ENCODE measurements at regions not wholly inside any gene's neighbourhood (a gene's known extent, or its start where the extent isn't known, plus 50 kb on each side); places are given as distances from the start of the nearest gene placed in this dataset.
"Not testable (repeated sequence)": the region's sequence is repeated elsewhere in the genome, so short reads cannot be mapped to it uniquely, and the experiment has no call there.

- no peak for DNase-seq
Measured at GRCh38 chrX:95996294-95996693, 688.3 kb upstream of the DIAPH2 start.

GRCh38 chrX:96002431-96002830 lies 682.2 kb upstream of the DIAPH2 start:
- DNase-seq = no peak

- no peak for DNase-seq
Measured at GRCh38 chrX:96004386-96004785, 680.3 kb upstream of the DIAPH2 start.

- DNase-seq = no peak
Measured at GRCh38 chrX:96006281-96006680, 678.4 kb upstream of the DIAPH2 start.

- DNase-seq = no peak
Measured at GRCh38 chrX:96027407-96027806, 657.2 kb upstream of the DIAPH2 start.

- no peak for DNase-seq
Measured at GRCh38 chrX:96052078-96052477, 632.6 kb upstream of the DIAPH2 start.

- DNase-seq = no peak
Measured at GRCh38 chrX:96081891-96082290, 602.8 kb upstream of the DIAPH2 start.

- DNase-seq = no peak
Measured at GRCh38 chrX:96094616-96095015, 590.0 kb upstream of the DIAPH2 start.

- no peak for DNase-seq
Measured at GRCh38 chrX:96098471-96098870, 586.2 kb upstream of the DIAPH2 start.

- DNase-seq = peak; percentile 50
Measured at GRCh38 chrX:96102997-96103396, 581.6 kb upstream of the DIAPH2 start.

GRCh38 chrX:96112689-96113088 lies 572.0 kb upstream of the DIAPH2 start:
- DNase-seq = no peak

GRCh38 chrX:96126182-96126581 lies 558.5 kb upstream of the DIAPH2 start:
- DNase-seq = no peak

- not testable (repeated sequence) for DNase-seq
Measured at GRCh38 chrX:96128058-96128457, 556.6 kb upstream of the DIAPH2 start.

- DNase-seq = no peak
Measured at GRCh38 chrX:96140796-96141195, 543.8 kb upstream of the DIAPH2 start.

GRCh38 chrX:96147681-96148080 lies 537.0 kb upstream of the DIAPH2 start:
- DNase-seq = no peak

GRCh38 chrX:96170626-96171025 lies 514.0 kb upstream of the DIAPH2 start:
- DNase-seq = no peak

GRCh38 chrX:96176921-96177320 lies 507.7 kb upstream of the DIAPH2 start:
- no peak for DNase-seq

GRCh38 chrX:96181605-96182004 lies 503.0 kb upstream of the DIAPH2 start:
- DNase-seq = no peak

- DNase-seq = no peak
Measured at GRCh38 chrX:96182366-96182765, 502.3 kb upstream of the DIAPH2 start.

- no peak for DNase-seq
Measured at GRCh38 chrX:96183391-96183790, 501.3 kb upstream of the DIAPH2 start.

- no peak for DNase-seq
Measured at GRCh38 chrX:96183843-96184242, 500.8 kb upstream of the DIAPH2 start.

GRCh38 chrX:96204928-96205327 lies 479.7 kb upstream of the DIAPH2 start:
- no peak for DNase-seq

GRCh38 chrX:96211953-96212352 lies 472.7 kb upstream of the DIAPH2 start:
- DNase-seq = no peak

- not testable (repeated sequence) for DNase-seq
Measured at GRCh38 chrX:96214681-96215080, 470.0 kb upstream of the DIAPH2 start.

GRCh38 chrX:96224279-96224678 lies 460.4 kb upstream of the DIAPH2 start:
- DNase-seq = no peak

GRCh38 chrX:96244955-96245354 lies 439.7 kb upstream of the DIAPH2 start:
- no peak for DNase-seq

Data from NCI-H1092 treated with DMSO at 0.1 percent for 48 hours (cell line).